MM.1S (cell line): ENCODE measurements at regions not wholly inside any gene's neighbourhood (a gene's known extent, or its start where the extent isn't known, plus 50 kb on each side); places are given as distances from the start of the nearest gene placed in this dataset.

Source experiments
- EZH2 ChIP-seq: fragments of 300-600 bp; sonication (generic); optimal IDR thresholded peaks from 2 replicates; pipeline ENCODE3; 2017; ENCODE audit warnings: low read depth, mild to moderate bottlenecking, antibody characterized with exemption, low read length, mixed read lengths
- EZH2phosphoT487 ChIP-seq: fragments of 300-600 bp; sonication (generic); IDR thresholded peaks from 2 replicates; pipeline ENCODE4 v1.6.1; 2018; ENCODE audit warnings: antibody characterized with exemption, low read length
- TF ChIP-seq, protein P1 (sequence below): fragments of 300-600 bp; sonication (generic); IDR thresholded peaks from 2 replicates; pipeline ENCODE4 v1.5.1; 2016; ENCODE audit warnings: antibody characterized with exemption, low read length, mixed read lengths

DNA sequence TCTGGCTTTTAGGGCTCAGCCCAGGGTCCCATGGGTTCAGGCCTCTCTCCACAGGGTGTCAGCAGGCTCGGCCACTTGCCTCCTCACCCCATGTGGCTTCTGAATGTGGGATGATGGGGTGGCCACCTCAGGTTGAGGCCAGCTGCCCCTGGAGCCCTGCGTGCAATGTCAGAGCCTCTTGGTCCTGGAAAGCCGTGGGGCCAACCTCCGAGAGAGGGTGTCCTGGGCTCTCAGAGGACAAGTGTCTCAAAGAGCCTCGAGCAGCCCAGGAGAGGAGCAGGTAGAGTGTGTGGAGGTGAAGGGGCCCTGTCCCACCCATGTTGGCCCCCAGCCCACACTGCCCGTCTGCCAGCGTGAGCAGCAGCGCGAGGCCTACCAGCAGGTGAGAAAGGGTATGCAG lies 86.0 kb downstream of the PLXNA1 start:
- TF ChIP-seq, protein P1, sequence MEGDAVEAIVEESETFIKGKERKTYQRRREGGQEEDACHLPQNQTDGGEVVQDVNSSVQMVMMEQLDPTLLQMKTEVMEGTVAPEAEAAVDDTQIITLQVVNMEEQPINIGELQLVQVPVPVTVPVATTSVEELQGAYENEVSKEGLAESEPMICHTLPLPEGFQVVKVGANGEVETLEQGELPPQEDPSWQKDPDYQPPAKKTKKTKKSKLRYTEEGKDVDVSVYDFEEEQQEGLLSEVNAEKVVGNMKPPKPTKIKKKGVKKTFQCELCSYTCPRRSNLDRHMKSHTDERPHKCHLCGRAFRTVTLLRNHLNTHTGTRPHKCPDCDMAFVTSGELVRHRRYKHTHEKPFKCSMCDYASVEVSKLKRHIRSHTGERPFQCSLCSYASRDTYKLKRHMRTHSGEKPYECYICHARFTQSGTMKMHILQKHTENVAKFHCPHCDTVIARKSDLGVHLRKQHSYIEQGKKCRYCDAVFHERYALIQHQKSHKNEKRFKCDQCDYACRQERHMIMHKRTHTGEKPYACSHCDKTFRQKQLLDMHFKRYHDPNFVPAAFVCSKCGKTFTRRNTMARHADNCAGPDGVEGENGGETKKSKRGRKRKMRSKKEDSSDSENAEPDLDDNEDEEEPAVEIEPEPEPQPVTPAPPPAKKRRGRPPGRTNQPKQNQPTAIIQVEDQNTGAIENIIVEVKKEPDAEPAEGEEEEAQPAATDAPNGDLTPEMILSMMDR: no peak
- TF ChIP-seq EZH2phosphoT487 (no peak), EZH2 (no peak)
